H9 (cell line): ENCODE measurements at regions not wholly inside any gene's neighbourhood (a gene's known extent, or its start where the extent isn't known, plus 50 kb on each side); places are given as distances from the start of the nearest gene placed in this dataset.

ENCODE experiments used
- DNase-seq: peaks from one replicate; pipeline ENCODE4 v3.0.0-alpha.2; 2017
- H2AFZ ChIP-seq: one replicate; pipeline ENCODE4 v1.6.1; 2013; ENCODE audit warnings: mild to moderate bottlenecking, low read length, control low read depth, moderate library complexity
- H2AK5ac ChIP-seq: 2 replicates; pipeline ENCODE4 v1.6.1; 2013; ENCODE audit warnings: low read length, control low read depth, mixed read lengths; ENCODE audit not compliant: insufficient read length
- H2BK120ac ChIP-seq: one replicate; pipeline ENCODE4 v1.6.1; 2013; ENCODE audit warnings: low read depth, mild to moderate bottlenecking, low read length, control low read depth, inconsistent platforms; ENCODE audit not compliant: poor library complexity, severe bottlenecking
- H2BK12ac ChIP-seq: 2 replicates; pipeline ENCODE4 v1.6.1; 2013; ENCODE audit warnings: low read length, control low read depth, mixed read lengths, low read depth; ENCODE audit not compliant: insufficient read length
- H2BK15ac ChIP-seq: 2 replicates; pipeline ENCODE4 v1.6.1; 2013; ENCODE audit warnings: low read depth, low read length, control low read depth
- H2BK20ac ChIP-seq: one replicate; pipeline ENCODE4 v1.6.1; 2013; ENCODE audit warnings: low read depth, mild to moderate bottlenecking, low read length, control low read depth, inconsistent platforms; ENCODE audit not compliant: poor library complexity, severe bottlenecking
- H2BK5ac ChIP-seq: 2 replicates; pipeline ENCODE4 v1.6.1; 2013; ENCODE audit warnings: low read length, control low read depth, mixed read lengths; ENCODE audit not compliant: insufficient read length
- H3K14ac ChIP-seq: 2 replicates; pipeline ENCODE4 v1.6.1; 2013; ENCODE audit warnings: low read length, control low read depth; ENCODE audit not compliant: insufficient read depth
- H3K18ac ChIP-seq: 2 replicates; pipeline ENCODE4 v1.6.1; 2013; ENCODE audit warnings: low read depth, mild to moderate bottlenecking, mixed read lengths, low read length, control low read depth; ENCODE audit not compliant: insufficient read length
- H3K23ac ChIP-seq: 2 replicates; pipeline ENCODE4 v1.6.1; 2013; ENCODE audit warnings: low read length, control low read depth, mixed read lengths, low read depth; ENCODE audit not compliant: insufficient read length
- H3K23me2 ChIP-seq: 2 replicates; pipeline ENCODE4 v1.6.1; 2013; ENCODE audit warnings: low read depth, mild to moderate bottlenecking, mixed read lengths, low read length, control low read depth; ENCODE audit not compliant: insufficient read length, poor library complexity, severe bottlenecking
- H3K27ac ChIP-seq: 2 replicates; pipeline ENCODE4 v1.5.1; 2013; ENCODE audit warnings: low read length, control low read depth, mixed read lengths, low read depth; ENCODE audit not compliant: insufficient read length
- H3K27me3 ChIP-seq: 2 replicates; pipeline ENCODE4 v1.6.1; 2013; ENCODE audit warnings: low read length, control low read depth, inconsistent platforms; ENCODE audit not compliant: insufficient read depth
- H3K4ac ChIP-seq: 2 replicates; pipeline ENCODE4 v1.6.1; 2013; ENCODE audit warnings: low read depth, mild to moderate bottlenecking, control low read depth, inconsistent platforms, low read length, moderate library complexity
- H3K4me1 ChIP-seq: 2 replicates; pipeline ENCODE4 v1.6.1; 2013; ENCODE audit warnings: low read length, control low read depth, inconsistent platforms; ENCODE audit not compliant: insufficient read depth
- H3K4me2 ChIP-seq: 2 replicates; pipeline ENCODE4 v1.6.1; 2013; ENCODE audit warnings: low read length, control low read depth, mixed read lengths; ENCODE audit not compliant: insufficient read length, insufficient read depth
- H3K56ac ChIP-seq: 2 replicates; pipeline ENCODE4 v1.6.1; 2013; ENCODE audit warnings: low read depth, mild to moderate bottlenecking, mixed read lengths, low read length, control low read depth; ENCODE audit not compliant: insufficient read length
- H3K79me1 ChIP-seq: 2 replicates; pipeline ENCODE4 v1.6.1; 2013; ENCODE audit warnings: low read depth, mild to moderate bottlenecking, moderate library complexity, low read length, control low read depth, inconsistent platforms; ENCODE audit not compliant: insufficient read depth, poor library complexity, severe bottlenecking
- H3K79me2 ChIP-seq: 2 replicates; pipeline ENCODE4 v1.6.1; 2013; ENCODE audit warnings: low read length, control low read depth, inconsistent platforms; ENCODE audit not compliant: insufficient read depth
- H3K9ac ChIP-seq: 2 replicates; pipeline ENCODE4 v1.6.1; 2013; ENCODE audit warnings: low read length, control low read depth, mixed read lengths; ENCODE audit not compliant: insufficient read length; ENCODE audit errors: extremely low read depth
- H3K9me3 ChIP-seq: one replicate; pipeline ENCODE4 v1.6.1; 2013; ENCODE audit warnings: low read depth, low read length, inconsistent platforms; ENCODE audit not compliant: control insufficient read depth
- H3T11ph ChIP-seq: one replicate; pipeline ENCODE4 v1.6.1; 2013; ENCODE audit warnings: mild to moderate bottlenecking, low read length, control low read depth, inconsistent platforms
- H4K20me1 ChIP-seq: one replicate; pipeline ENCODE4 v1.6.1; 2013; ENCODE audit not compliant: control insufficient read depth, insufficient read length, insufficient read depth
- H4K5ac ChIP-seq: 2 replicates; pipeline ENCODE4 v1.6.1; 2013; ENCODE audit warnings: low read depth, mild to moderate bottlenecking, mixed read lengths, low read length, control low read depth; ENCODE audit not compliant: insufficient read length
- H4K8ac ChIP-seq: replicated peaks from 2 replicates; pipeline ENCODE4 v1.6.1; 2013; ENCODE audit warnings: low read length, control low read depth, mixed read lengths, low read depth; ENCODE audit not compliant: insufficient read length
- H4K91ac ChIP-seq: 2 replicates; pipeline ENCODE4 v1.6.1; 2013; ENCODE audit warnings: low read depth, mild to moderate bottlenecking, moderate library complexity, mixed read lengths, low read length, control low read depth; ENCODE audit not compliant: insufficient read length
- H3K27ac Mint-ChIP-seq, 3 experiments: 2 replicates in 2 of 3; 3 replicates in 1 of 3; pipeline ENCODE4 v1.8.0; 2020 to 2021; ENCODE audit warnings: mixed read lengths in 3 of 3, mild to moderate bottlenecking in 1 of 3, moderate library complexity in 1 of 3
- H3K27me3 Mint-ChIP-seq: 2 replicates; pipeline ENCODE4 v1.8.0; 2021; ENCODE audit warnings: low read depth, mild to moderate bottlenecking, moderate library complexity, mixed read lengths
- H3K36me3 Mint-ChIP-seq, 3 experiments: 2 replicates in 2 of 3; 3 replicates in 1 of 3; pipeline ENCODE4 v1.8.0; 2020 to 2021; ENCODE audit warnings: low read depth in 3 of 3, mixed read lengths in 3 of 3; ENCODE audit not compliant: insufficient read depth in 1 of 3
- H3K4me1 Mint-ChIP-seq, 2 experiments: 2 replicates each; pipeline ENCODE4 v1.8.0; 2020; ENCODE audit warnings: mixed read lengths in 2 of 2
- H3K4me3 Mint-ChIP-seq, 2 experiments: 2 replicates in 1 of 2; 3 replicates in 1 of 2; pipeline ENCODE4 v1.8.0; 2020 to 2021; ENCODE audit warnings: mild to moderate bottlenecking in 2 of 2, mixed read lengths in 2 of 2, moderate library complexity in 1 of 2
- H3K9me3 Mint-ChIP-seq, 2 experiments: 2 replicates in 1 of 2; 3 replicates in 1 of 2; pipeline ENCODE4 v1.8.0; 2020; ENCODE audit warnings: mild to moderate bottlenecking in 2 of 2, mixed read lengths in 2 of 2, moderate library complexity in 1 of 2
- CTCF ChIP-seq: fragments of 200-600 bp; sonication (generic); conservative IDR thresholded peaks from 3 replicates; pipeline ENCODE4 v1.8.0; 2021; ENCODE audit warnings: antibody characterized with exemption, mild to moderate bottlenecking
- WGBS: extraction: QIAGEN DNeasy Blood & Tissue Kit; methylation state at CpG from one replicate; pipeline ENCODE4 v1.1.7; 2013; ENCODE audit warnings: missing lambda C conversion rate, low lambda C conversion rate, mixed read lengths; ENCODE audit not compliant: insufficient read length; ENCODE audit errors: extremely low coverage; 5-methylcytosine and 5-hydroxymethylcytosine counted together

GRCh38 chr7:63029207-63029522 lies 969.5 kb upstream of the ZNF722 start:
- DNase-seq, result peak; percentile 8
- Histone ChIP-seq H3K56ac (no peak overlapping the region), H3K4me2 (no peak overlapping the region), H2BK120ac (no peak overlapping the region), H3K23ac (no peak overlapping the region), H3K9me3 (peaks cover 96% of the 10 kb centered on the region), H4K8ac (no peak overlapping the region), H2BK15ac (no peak overlapping the region), H3K79me2 (no peaks in the 10 kb centered on the region), H3T11ph (no peak overlapping the region), H3K79me1 (no peaks in the 10 kb centered on the region), H3K27me3 (no peaks in the 10 kb centered on the region), H3K27ac (no peak overlapping the region), H2BK20ac (no peak overlapping the region), H2AFZ (no peak overlapping the region), H3K9ac (no peak overlapping the region), H4K91ac (no peak overlapping the region), H2BK5ac (no peak overlapping the region), H3K4me1 (no peaks in the 10 kb centered on the region), H2AK5ac (no peak overlapping the region), H2BK12ac (no peak overlapping the region), H3K4ac (no peak overlapping the region), H3K14ac (no peak overlapping the region), H4K5ac (no peak overlapping the region), H3K18ac (no peak overlapping the region), H3K23me2 (no peaks in the 10 kb centered on the region), H4K20me1 (no peaks in the 10 kb centered on the region)
- peaks cover 14% of the 10 kb centered on the region for H3K27me3 Mint-ChIP-seq
- H3K9me3 Mint-ChIP-seq, result no peaks in the 10 kb centered on the region; a peak in 4 of 5 replicates
- H3K4me1 Mint-ChIP-seq, result no peaks in the 10 kb centered on the region
- no peak for TF ChIP-seq CTCF
- WGBS, result no CpG with 5 or more reads among the region's 3 CpGs
- H3K4me3 Mint-ChIP-seq, result no peak overlapping the region
- peaks cover 31 to 62% (median 51%) of the 10 kb centered on the region in 3 experiments for H3K36me3 Mint-ChIP-seq
- H3K27ac Mint-ChIP-seq, result no peak overlapping the region
